ENCODE measurements at regions not wholly inside any gene's neighbourhood (a gene's known extent, or its start where the extent isn't known, plus 50 kb on each side); places are given as distances from the start of the nearest gene placed in this dataset.

DNA sequence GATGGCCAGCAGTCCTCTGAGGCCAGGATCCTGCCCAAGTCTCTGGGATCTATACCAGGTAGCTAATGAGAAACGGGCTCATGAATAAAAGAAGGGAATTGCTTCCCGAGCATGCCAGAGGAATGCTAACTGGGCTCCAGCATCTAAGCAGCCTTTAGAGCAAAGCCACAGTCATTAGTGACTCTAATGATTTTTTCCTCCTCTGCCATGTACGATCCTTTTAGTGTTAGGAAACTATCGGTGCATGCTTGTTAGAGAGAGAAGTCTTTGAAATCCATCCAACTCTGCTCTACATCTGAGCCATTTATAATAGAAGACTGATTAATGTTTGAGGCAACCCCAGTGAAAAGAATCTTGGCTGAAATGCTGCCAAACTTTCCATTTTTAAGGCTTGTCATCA, 124.9 kb upstream of the TCERG1L start:
- ATAC-seq (no peak), FAIRE-seq (no peak), DNase-seq (ENCODE audit: low spot score) (no peak)
- intact Hi-C loops (cut with micrococcal nuclease; ENCODE audit: unreplicated experiment), result no loop called here
- no TSS peak for BruUV-seq (replicated peaks)
- Histone ChIP-seq H3K36me3 (replicated peaks in 1 of 2; ENCODE audit: control insufficient read depth in 1 of 2, insufficient read depth in 2 of 2, low read length in 2 of 2) (no peaks in the 10 kb centered on the region), H3K9ac (ENCODE audit: insufficient read depth, low read depth, low read length) (no peak overlapping the region), H3K27me3 (ENCODE audit: control insufficient read depth in 1 of 2, insufficient read depth in 2 of 2, low read length in 2 of 2) (peaks cover 8 to 83% of the 10 kb centered on the region in 2 experiments), H3K4me2 (ENCODE audit: low read depth, low read length) (no peak overlapping the region), H3K79me2 (ENCODE audit: insufficient read depth, low read length) (no peaks in the 10 kb centered on the region), H4K20me1 (ENCODE audit: insufficient read depth, low read length) (no peaks in the 10 kb centered on the region), H3K4me3 (replicated peaks in 1 of 3; ENCODE audit: insufficient read depth in 1 of 3, low read depth in 2 of 3, low read length in 3 of 3) (no peak overlapping the region), H3K4me1 (ENCODE audit: insufficient read depth, low read length) (no peaks in the 10 kb centered on the region), H3K9me3 (ENCODE audit: low read length) (no peaks in the 10 kb centered on the region), H3K27ac (ENCODE audit: extremely low read length, insufficient read depth, low read length) (no peak overlapping the region), H2AFZ (ENCODE audit: low read length) (no peak overlapping the region)
- CTCF ChIA-PET (ENCODE audit: low intra/inter-chr PET ratio, low total read pairs), result no interaction called here
- 0% methylated on average over 4 of the region's 4 CpGs for WGBS (ENCODE audit: low lambda C conversion rate)
- POLR2A ChIA-PET, result no interaction called here
- in situ Hi-C loops (cut with HindIII; ENCODE audit: extremely low pct_ligation_motif_present, low pct_unique_long_range_greater_than_20kb), result no loop called here
- TF ChIP-seq SP4 (CRISPR knock-in tag; IDR thresholded peaks at IDR 0.05), result no peak
- TF ChIP-seq RXRA (CRISPR knock-in tag; IDR thresholded peaks at IDR 0.05), result no peak
- TF ChIP-seq, protein P1, sequence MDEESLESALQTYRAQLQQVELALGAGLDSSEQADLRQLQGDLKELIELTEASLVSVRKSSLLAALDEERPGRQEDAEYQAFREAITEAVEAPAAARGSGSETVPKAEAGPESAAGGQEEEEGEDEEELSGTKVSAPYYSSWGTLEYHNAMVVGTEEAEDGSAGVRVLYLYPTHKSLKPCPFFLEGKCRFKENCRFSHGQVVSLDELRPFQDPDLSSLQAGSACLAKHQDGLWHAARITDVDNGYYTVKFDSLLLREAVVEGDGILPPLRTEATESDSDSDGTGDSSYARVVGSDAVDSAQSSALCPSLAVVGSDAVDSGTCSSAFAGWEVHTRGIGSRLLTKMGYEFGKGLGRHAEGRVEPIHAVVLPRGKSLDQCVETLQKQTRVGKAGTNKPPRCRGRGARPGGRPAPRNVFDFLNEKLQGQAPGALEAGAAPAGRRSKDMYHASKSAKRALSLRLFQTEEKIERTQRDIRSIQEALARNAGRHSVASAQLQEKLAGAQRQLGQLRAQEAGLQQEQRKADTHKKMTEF (CRISPR knock-in tag; IDR thresholded peaks at IDR 0.05), result no peak
- no peak for TF ChIP-seq ATF1 (CRISPR knock-in tag; IDR thresholded peaks at IDR 0.05)
- TF ChIP-seq ZNF556 (CRISPR knock-in tag; IDR thresholded peaks at IDR 0.05; ENCODE audit: borderline replicate concordance), result no peak
- TF ChIP-seq RFXAP (CRISPR knock-in tag; IDR thresholded peaks at IDR 0.05; ENCODE audit: borderline replicate concordance), result no peak
- no peak for TF ChIP-seq ZMYM2 (CRISPR knock-in tag; IDR thresholded peaks at IDR 0.05)
- TF ChIP-seq, protein P2, sequence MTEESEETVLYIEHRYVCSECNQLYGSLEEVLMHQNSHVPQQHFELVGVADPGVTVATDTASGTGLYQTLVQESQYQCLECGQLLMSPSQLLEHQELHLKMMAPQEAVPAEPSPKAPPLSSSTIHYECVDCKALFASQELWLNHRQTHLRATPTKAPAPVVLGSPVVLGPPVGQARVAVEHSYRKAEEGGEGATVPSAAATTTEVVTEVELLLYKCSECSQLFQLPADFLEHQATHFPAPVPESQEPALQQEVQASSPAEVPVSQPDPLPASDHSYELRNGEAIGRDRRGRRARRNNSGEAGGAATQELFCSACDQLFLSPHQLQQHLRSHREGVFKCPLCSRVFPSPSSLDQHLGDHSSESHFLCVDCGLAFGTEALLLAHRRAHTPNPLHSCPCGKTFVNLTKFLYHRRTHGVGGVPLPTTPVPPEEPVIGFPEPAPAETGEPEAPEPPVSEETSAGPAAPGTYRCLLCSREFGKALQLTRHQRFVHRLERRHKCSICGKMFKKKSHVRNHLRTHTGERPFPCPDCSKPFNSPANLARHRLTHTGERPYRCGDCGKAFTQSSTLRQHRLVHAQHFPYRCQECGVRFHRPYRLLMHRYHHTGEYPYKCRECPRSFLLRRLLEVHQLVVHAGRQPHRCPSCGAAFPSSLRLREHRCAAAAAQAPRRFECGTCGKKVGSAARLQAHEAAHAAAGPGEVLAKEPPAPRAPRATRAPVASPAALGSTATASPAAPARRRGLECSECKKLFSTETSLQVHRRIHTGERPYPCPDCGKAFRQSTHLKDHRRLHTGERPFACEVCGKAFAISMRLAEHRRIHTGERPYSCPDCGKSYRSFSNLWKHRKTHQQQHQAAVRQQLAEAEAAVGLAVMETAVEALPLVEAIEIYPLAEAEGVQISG (CRISPR knock-in tag; IDR thresholded peaks at IDR 0.05), result no peak
- TF ChIP-seq ZZZ3 (CRISPR knock-in tag; IDR thresholded peaks at IDR 0.05; ENCODE audit: borderline replicate concordance), result no peak
- TF ChIP-seq, protein P3, sequence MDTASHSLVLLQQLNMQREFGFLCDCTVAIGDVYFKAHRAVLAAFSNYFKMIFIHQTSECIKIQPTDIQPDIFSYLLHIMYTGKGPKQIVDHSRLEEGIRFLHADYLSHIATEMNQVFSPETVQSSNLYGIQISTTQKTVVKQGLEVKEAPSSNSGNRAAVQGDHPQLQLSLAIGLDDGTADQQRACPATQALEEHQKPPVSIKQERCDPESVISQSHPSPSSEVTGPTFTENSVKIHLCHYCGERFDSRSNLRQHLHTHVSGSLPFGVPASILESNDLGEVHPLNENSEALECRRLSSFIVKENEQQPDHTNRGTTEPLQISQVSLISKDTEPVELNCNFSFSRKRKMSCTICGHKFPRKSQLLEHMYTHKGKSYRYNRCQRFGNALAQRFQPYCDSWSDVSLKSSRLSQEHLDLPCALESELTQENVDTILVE (CRISPR knock-in tag; IDR thresholded peaks at IDR 0.05), result no peak
- TF ChIP-seq ZNF343 (CRISPR knock-in tag; IDR thresholded peaks at IDR 0.05), result no peak
- TF ChIP-seq ZNF326 (CRISPR knock-in tag; IDR thresholded peaks at IDR 0.05; ENCODE audit: borderline replicate concordance), result no peak
- TF ChIP-seq EP300 (IDR thresholded peaks at IDR 0.05; ENCODE audit: low read depth in 2 of 2, low read length in 2 of 2), result no peak
- no peak for TF ChIP-seq EP300 (CRISPR knock-in tag; IDR thresholded peaks at IDR 0.05; ENCODE audit: borderline replicate concordance)
- no peak for TF ChIP-seq AGO2 (optimal IDR thresholded peaks at IDR 0.05; ENCODE audit: low read depth, low read length)
- no peak for TF ChIP-seq HDAC6 (IDR thresholded peaks at IDR 0.05; ENCODE audit: low read depth, low read length)
- TF ChIP-seq, protein P4, sequence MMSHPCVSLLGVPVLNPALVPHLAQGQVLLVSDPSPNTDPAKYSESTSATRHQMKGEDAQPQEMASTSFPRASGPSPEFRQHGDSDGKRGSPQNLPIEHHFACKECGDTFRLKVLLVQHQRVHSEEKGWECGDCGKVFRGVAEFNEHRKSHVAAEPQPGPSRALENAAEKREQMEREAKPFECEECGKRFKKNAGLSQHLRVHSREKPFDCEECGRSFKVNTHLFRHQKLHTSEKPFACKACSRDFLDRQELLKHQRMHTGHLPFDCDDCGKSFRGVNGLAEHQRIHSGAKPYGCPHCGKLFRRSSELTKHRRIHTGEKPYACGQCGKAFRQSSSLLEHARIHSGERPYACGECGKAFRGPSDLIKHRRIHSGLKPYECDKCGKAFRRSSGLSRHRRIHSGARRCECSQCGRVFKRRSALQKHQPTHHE (CRISPR knock-in tag; IDR thresholded peaks at IDR 0.05; ENCODE audit: borderline replicate concordance), result no peak
- TF ChIP-seq, protein P5, sequence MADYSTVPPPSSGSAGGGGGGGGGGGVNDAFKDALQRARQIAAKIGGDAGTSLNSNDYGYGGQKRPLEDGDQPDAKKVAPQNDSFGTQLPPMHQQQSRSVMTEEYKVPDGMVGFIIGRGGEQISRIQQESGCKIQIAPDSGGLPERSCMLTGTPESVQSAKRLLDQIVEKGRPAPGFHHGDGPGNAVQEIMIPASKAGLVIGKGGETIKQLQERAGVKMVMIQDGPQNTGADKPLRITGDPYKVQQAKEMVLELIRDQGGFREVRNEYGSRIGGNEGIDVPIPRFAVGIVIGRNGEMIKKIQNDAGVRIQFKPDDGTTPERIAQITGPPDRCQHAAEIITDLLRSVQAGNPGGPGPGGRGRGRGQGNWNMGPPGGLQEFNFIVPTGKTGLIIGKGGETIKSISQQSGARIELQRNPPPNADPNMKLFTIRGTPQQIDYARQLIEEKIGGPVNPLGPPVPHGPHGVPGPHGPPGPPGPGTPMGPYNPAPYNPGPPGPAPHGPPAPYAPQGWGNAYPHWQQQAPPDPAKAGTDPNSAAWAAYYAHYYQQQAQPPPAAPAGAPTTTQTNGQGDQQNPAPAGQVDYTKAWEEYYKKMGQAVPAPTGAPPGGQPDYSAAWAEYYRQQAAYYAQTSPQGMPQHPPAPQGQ (CRISPR knock-in tag; IDR thresholded peaks at IDR 0.05; ENCODE audit: borderline replicate concordance), result no peak
- TF ChIP-seq KDM6A (CRISPR knock-in tag; IDR thresholded peaks at IDR 0.05; ENCODE audit: low read depth), result no peak
